Neural cell (in vitro differentiated cells): ENCODE measurements at regions not wholly inside any gene's neighbourhood (a gene's known extent, or its start where the extent isn't known, plus 50 kb on each side); places are given as distances from the start of the nearest gene placed in this dataset.

Experiments used
- H2AFZ ChIP-seq: fragments of 200-600, 300-800 bp; sonication (generic), shearing (Covaris generic); 2 replicates; pipeline ENCODE4 v1.6.0; 2014; ENCODE audit warnings: low read depth, mild to moderate bottlenecking, antibody characterized with exemption, low read length, moderate library complexity
- H3F3A ChIP-seq: fragments of 200-600 bp; shearing (Covaris generic); 2 replicates; pipeline ENCODE4 v1.6.1; 2016; ENCODE audit warnings: mild to moderate bottlenecking, moderate library complexity, mixed read lengths, antibody characterized with exemption, low read length; ENCODE audit not compliant: insufficient read depth, poor library complexity, severe bottlenecking
- H3K27ac ChIP-seq: fragments of 200-600, 300-800 bp; sonication (generic), shearing (Covaris generic); 2 replicates; pipeline ENCODE4 v1.5.1; 2014; ENCODE audit warnings: mild to moderate bottlenecking, low read length, moderate library complexity
- H3K27me3 ChIP-seq: fragments of 300-800, 200-600 bp; sonication (generic), shearing (Covaris generic); 2 replicates; pipeline ENCODE4 v1.6.0; 2014; ENCODE audit warnings: mild to moderate bottlenecking, low read depth, low read length, moderate library complexity; ENCODE audit not compliant: insufficient read depth
- H3K36me3 ChIP-seq: fragments of 300-800, 200-600 bp; sonication (generic), shearing (Covaris generic); 2 replicates; pipeline ENCODE4 v1.5.1; 2014; ENCODE audit warnings: mild to moderate bottlenecking, antibody characterized with exemption, low read length, moderate library complexity; ENCODE audit not compliant: insufficient read depth
- H3K4me2 ChIP-seq: fragments of 300-800, 200-600 bp; sonication (generic), shearing (Covaris generic); 2 replicates; pipeline ENCODE4 v1.6.0; 2014; ENCODE audit warnings: mild to moderate bottlenecking, low read length
- H3K4me3 ChIP-seq: fragments of 300-800, 200-600 bp; sonication (generic), shearing (Covaris generic); 2 replicates; pipeline ENCODE4 v1.5.1; 2014; ENCODE audit warnings: mild to moderate bottlenecking, low read length, moderate library complexity
- H3K79me2 ChIP-seq: fragments of 200-600 bp; shearing (Covaris generic); replicated peaks from 2 replicates; pipeline ENCODE4 v1.6.0; 2014; ENCODE audit warnings: mild to moderate bottlenecking, low read length, moderate library complexity; ENCODE audit not compliant: insufficient read depth
- H3K9ac ChIP-seq: fragments of 300-800, 200-600 bp; sonication (generic), shearing (Covaris generic); 2 replicates; pipeline ENCODE4 v1.6.1; 2016; ENCODE audit warnings: mild to moderate bottlenecking, low read length, mixed read lengths
- H3K9me2 ChIP-seq: fragments of 200-600 bp; shearing (Covaris generic); 2 replicates; pipeline ENCODE4 v1.6.1; 2016; ENCODE audit warnings: mild to moderate bottlenecking, low read length, mixed read lengths; ENCODE audit not compliant: insufficient read depth
- H3K9me3 ChIP-seq: fragments of 200-600, 300-800 bp; sonication (generic), shearing (Covaris generic); 2 replicates; pipeline ENCODE4 v1.6.1; 2016; ENCODE audit warnings: mild to moderate bottlenecking, mixed run types, low read length, moderate library complexity, mixed read lengths
- H4K20me1 ChIP-seq: fragments of 200-600 bp; shearing (Covaris generic); 2 replicates; pipeline ENCODE4 v1.6.1; 2016; ENCODE audit warnings: mild to moderate bottlenecking, mixed run types; ENCODE audit not compliant: insufficient read depth
- EP300 ChIP-seq: fragments of 450-650 bp; conservative IDR thresholded peaks from 2 replicates; pipeline ENCODE4 v1.6.1; 2014; ENCODE audit warnings: antibody characterized with exemption, mild to moderate bottlenecking, moderate library complexity; ENCODE audit not compliant: poor library complexity, severe bottlenecking
- EZH2 ChIP-seq: fragments of 200-600, 300-800 bp; shearing (Covaris generic), sonication (generic); IDR thresholded peaks from 2 replicates; pipeline ENCODE4 v1.6.1; 2014; ENCODE audit warnings: antibody characterized with exemption, low read length, borderline replicate concordance, mild to moderate bottlenecking; ENCODE audit not compliant: insufficient read depth, poor library complexity, severe bottlenecking
- MXI1 ChIP-seq: fragments of 450-650 bp; conservative IDR thresholded peaks from 2 replicates; pipeline ENCODE4 v1.6.1; 2014; ENCODE audit warnings: antibody characterized with exemption, mild to moderate bottlenecking; ENCODE audit not compliant: poor library complexity, severe bottlenecking
- POLR2AphosphoS5 ChIP-seq: IDR thresholded peaks from 2 replicates; pipeline ENCODE4 v1.6.1; 2012
- RAD21 ChIP-seq: fragments of 450-650 bp; conservative IDR thresholded peaks from 2 replicates; pipeline ENCODE4 v1.6.1; 2014; ENCODE audit warnings: antibody characterized with exemption, mild to moderate bottlenecking, moderate library complexity
- SMC3 ChIP-seq: fragments of 450-650 bp; conservative IDR thresholded peaks from 2 replicates; pipeline ENCODE4 v1.6.1; 2014; ENCODE audit warnings: antibody characterized with exemption, mild to moderate bottlenecking, moderate library complexity; ENCODE audit not compliant: poor library complexity
- TAF1 ChIP-seq: IDR thresholded peaks from 2 replicates; pipeline ENCODE4 v1.6.1; 2012; ENCODE audit warnings: low read depth
- TF ChIP-seq, protein P1 (sequence below): fragments of 450-650 bp; IDR thresholded peaks from 2 replicates; pipeline ENCODE4 v1.5.1; 2014; ENCODE audit warnings: antibody characterized with exemption, mild to moderate bottlenecking, moderate library complexity; ENCODE audit not compliant: poor library complexity, severe bottlenecking
- TF ChIP-seq, protein P2 (sequence below): IDR thresholded peaks from 2 replicates; pipeline ENCODE4 v1.6.1; 2012; ENCODE audit warnings: borderline replicate concordance

DNA sequence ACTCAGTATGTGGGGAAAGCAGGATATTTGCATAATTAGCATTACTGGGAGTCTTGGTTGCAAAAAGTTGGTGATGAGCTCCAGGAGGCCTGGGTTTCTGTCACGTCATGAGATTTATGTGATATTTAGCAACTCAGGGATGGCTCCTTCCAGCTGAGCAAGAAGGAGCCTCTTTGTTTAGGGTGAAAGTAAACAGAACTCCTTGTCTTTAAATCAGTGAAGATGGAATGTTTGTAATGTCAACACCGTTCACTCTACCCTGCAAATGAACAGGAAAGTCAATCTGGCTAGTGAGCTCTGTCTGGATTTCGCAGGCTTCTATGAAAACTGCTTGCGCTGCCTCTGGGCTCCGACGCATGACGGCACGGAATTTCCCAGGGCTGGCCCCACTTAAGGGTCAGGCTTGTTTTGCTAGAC, 86.9 kb downstream of the PXDC1 start:
- no peaks in the 10 kb centered on the region for H3K79me2 ChIP-seq
- H3K4me2 ChIP-seq, result no peak overlapping the region
- peaks cover 3% of the 10 kb centered on the region for H3K9me3 ChIP-seq
- H3K4me3 ChIP-seq, result no peak overlapping the region
- H3K36me3 ChIP-seq, result no peaks in the 10 kb centered on the region
- no peak overlapping the region for H2AFZ ChIP-seq
- H3K27ac ChIP-seq, result no peak overlapping the region
- H4K20me1 ChIP-seq, result no peaks in the 10 kb centered on the region
- H3K9me2 ChIP-seq, result no peaks in the 10 kb centered on the region
- H3K27me3 ChIP-seq, result no peaks in the 10 kb centered on the region
- H3F3A ChIP-seq, result no peaks in the 10 kb centered on the region
- TF ChIP-seq TAF1 (no peak), EP300 (no peak), MXI1 (no peak), EZH2 (no peak), RAD21 (no peak), POLR2AphosphoS5 (no peak), SMC3 (no peak)
- TF ChIP-seq, protein P1, sequence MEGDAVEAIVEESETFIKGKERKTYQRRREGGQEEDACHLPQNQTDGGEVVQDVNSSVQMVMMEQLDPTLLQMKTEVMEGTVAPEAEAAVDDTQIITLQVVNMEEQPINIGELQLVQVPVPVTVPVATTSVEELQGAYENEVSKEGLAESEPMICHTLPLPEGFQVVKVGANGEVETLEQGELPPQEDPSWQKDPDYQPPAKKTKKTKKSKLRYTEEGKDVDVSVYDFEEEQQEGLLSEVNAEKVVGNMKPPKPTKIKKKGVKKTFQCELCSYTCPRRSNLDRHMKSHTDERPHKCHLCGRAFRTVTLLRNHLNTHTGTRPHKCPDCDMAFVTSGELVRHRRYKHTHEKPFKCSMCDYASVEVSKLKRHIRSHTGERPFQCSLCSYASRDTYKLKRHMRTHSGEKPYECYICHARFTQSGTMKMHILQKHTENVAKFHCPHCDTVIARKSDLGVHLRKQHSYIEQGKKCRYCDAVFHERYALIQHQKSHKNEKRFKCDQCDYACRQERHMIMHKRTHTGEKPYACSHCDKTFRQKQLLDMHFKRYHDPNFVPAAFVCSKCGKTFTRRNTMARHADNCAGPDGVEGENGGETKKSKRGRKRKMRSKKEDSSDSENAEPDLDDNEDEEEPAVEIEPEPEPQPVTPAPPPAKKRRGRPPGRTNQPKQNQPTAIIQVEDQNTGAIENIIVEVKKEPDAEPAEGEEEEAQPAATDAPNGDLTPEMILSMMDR, result no peak
- TF ChIP-seq, protein P2, sequence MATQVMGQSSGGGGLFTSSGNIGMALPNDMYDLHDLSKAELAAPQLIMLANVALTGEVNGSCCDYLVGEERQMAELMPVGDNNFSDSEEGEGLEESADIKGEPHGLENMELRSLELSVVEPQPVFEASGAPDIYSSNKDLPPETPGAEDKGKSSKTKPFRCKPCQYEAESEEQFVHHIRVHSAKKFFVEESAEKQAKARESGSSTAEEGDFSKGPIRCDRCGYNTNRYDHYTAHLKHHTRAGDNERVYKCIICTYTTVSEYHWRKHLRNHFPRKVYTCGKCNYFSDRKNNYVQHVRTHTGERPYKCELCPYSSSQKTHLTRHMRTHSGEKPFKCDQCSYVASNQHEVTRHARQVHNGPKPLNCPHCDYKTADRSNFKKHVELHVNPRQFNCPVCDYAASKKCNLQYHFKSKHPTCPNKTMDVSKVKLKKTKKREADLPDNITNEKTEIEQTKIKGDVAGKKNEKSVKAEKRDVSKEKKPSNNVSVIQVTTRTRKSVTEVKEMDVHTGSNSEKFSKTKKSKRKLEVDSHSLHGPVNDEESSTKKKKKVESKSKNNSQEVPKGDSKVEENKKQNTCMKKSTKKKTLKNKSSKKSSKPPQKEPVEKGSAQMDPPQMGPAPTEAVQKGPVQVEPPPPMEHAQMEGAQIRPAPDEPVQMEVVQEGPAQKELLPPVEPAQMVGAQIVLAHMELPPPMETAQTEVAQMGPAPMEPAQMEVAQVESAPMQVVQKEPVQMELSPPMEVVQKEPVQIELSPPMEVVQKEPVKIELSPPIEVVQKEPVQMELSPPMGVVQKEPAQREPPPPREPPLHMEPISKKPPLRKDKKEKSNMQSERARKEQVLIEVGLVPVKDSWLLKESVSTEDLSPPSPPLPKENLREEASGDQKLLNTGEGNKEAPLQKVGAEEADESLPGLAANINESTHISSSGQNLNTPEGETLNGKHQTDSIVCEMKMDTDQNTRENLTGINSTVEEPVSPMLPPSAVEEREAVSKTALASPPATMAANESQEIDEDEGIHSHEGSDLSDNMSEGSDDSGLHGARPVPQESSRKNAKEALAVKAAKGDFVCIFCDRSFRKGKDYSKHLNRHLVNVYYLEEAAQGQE, result no peak
- no peak overlapping the region for H3K9ac ChIP-seq

DNA sequence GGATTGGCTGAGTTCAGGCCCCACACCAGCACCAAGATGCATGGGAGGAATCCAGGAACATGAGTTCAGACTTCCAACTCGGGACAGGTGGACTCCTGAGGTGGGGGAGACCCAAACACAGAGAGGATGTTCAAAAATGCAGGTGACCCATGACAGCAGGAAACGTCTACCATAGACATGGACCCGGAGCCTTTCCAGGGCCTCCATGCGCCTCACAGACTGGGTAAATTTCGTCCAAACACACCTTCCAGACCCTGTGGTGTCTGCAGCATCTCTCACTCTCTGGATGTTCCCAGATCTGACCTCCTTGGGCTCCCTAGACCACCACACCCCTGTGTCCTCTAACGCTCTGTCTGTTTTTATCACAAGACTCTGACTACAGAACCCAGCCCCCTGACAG, 87.7 kb downstream of the PXDC1 start:
- H3K27me3 ChIP-seq, result no peaks in the 10 kb centered on the region
- H3K4me3 ChIP-seq, result no peak overlapping the region
- no peaks in the 10 kb centered on the region for H3K9me2 ChIP-seq
- no peaks in the 10 kb centered on the region for H3F3A ChIP-seq
- no peaks in the 10 kb centered on the region for H3K36me3 ChIP-seq
- no peak overlapping the region for H3K27ac ChIP-seq
- no peak overlapping the region for H3K4me2 ChIP-seq
- H2AFZ ChIP-seq, result no peak overlapping the region
- no peak overlapping the region for H3K9ac ChIP-seq
- H3K79me2 ChIP-seq, result no peaks in the 10 kb centered on the region
- H4K20me1 ChIP-seq, result no peaks in the 10 kb centered on the region
- H3K9me3 ChIP-seq, result no peaks in the 10 kb centered on the region
- TF ChIP-seq RAD21 (no peak), POLR2AphosphoS5 (no peak), EZH2 (no peak), TAF1 (no peak), EP300 (no peak), MXI1 (no peak), SMC3 (no peak)
- TF ChIP-seq, protein P2, result no peak
- TF ChIP-seq, protein P1, result no peak
